AML-193 (cell line): ENCODE measurements at regions not wholly inside any gene's neighbourhood (a gene's known extent, or its start where the extent isn't known, plus 50 kb on each side); places are given as distances from the start of the nearest gene placed in this dataset.

ENCODE experiments used
- DNase-seq, 2 experiments: peaks; one replicate each; lab custom pipeline; 2025; lab: John Stamatoyannopoulos, UW

DNA sequence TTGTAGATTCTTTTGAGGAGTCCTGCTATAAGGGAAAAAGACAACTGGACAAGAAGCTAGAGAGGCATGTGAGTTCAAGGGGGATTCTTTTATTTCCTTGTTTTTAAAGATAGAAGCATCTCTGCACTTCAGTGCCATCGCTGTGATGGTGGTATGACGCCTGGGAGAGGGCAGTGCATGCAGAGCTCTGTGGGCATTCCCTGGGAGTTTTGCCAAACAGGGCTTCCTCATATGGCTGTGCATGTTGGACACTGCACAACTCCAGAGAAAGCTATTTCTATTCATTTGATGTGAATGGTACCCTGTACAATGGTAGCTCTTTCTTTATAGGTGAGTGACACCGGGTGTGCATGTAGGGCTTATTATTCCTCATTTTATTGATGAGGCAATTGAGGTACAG, 599.5 kb upstream of the DPP6 start:
- DNase-seq, result no peak

- no peak for DNase-seq
Observed at GRCh38 chr7:153454306-153454705, 597.9 kb upstream of the DPP6 start.

DNA sequence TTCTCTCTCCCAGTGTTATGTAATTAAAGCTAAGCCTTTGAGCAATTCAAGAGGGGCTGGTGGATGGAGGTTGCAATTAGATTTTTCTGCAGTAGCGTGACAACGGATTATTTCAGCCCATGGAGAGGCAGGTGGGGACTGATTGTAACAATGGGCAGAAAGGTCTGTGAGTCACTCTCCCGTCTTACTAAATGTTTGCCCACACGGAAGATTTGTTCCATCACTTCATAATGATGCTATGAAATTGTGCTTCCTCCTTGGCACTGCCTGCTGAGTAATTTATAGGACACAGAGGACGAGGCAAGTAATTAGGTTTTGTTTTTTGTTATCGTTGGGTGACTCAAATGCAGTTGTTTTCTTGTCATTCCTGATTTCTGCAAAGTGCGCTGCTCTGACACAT, 594.5 kb upstream of the DPP6 start:
- no peak for DNase-seq

DNA sequence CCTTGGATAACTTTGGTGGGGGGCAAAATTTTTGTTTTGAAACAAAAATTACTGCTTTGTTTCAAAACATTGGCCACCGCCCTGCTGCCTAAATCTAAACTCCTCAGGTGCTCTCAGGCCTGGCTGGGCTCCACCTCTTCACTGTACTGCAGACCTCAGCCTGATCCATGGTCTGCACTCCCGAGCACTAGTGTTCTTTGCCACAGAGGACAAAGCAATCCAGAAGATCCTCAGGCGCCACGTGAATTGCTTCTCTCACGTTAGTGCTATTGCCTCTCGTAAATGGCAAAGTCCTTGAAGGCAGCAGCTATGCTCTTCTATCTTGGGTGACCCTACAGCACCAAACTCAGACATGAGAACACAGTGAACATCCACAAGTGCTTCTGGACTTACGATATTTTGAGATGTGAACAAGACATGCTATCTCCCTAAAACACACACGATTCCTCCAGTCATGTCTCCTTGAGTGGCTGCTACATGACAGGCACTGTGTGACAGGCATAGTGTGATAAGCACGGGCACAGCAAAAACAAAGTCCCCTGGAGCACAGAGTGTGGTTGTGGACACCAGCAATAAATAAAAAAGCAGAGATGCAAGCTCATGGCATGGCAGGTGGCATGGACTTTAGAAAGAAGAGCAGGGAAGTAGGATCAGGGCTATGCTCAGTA, 582.1 kb upstream of the DPP6 start:
- DNase-seq, result no peak

DNA sequence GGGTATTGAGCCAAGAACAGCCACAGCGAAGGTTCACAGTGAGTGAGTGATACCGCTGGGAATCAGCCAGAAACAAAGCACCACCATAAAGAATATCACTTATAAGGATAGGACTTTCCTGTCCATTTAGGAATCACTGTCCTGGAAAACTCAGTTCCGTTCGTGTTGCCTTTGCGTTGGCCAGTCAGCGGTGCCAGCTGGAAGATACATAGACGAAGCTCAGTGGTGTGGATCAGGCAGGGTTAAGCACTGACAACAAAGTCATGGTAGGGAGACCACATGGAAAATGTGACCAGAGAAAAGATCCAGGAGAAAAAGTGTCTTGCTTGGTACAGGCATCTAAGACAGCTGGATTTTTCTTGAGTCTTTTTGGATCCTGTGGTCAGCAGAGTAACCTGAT, 579.7 kb upstream of the DPP6 start:
- no peak for DNase-seq

- DNase-seq, result no peak
Observed at GRCh38 chr7:153473185-153473584, 579.0 kb upstream of the DPP6 start.

DNA sequence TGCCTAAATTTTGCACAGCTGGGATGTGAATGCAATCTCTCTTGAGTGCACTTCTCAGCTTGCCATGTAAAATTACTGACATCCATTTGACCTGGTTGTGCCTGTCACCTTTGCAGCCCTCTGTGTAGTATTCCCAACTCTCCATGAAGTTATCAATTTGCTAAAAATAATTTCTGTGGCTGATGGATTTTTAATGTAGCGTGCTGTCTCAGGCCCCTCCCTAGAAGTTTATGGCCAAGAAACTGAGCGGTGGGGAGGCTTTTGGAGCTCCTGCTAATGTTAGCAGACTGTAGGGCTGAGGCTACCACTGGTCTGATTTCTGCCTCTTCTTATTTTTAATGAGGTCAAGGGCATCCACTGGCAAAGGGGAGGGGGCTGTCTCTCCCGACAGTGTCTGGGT, 577.0 kb upstream of the DPP6 start:
- DNase-seq, result no peak

GRCh38 chr7:153476166-153476565, 576.0 kb upstream of the DPP6 start:
- no peak for DNase-seq

GRCh38 chr7:153496257-153496656, 555.9 kb upstream of the DPP6 start:
- no peak for DNase-seq

DNA sequence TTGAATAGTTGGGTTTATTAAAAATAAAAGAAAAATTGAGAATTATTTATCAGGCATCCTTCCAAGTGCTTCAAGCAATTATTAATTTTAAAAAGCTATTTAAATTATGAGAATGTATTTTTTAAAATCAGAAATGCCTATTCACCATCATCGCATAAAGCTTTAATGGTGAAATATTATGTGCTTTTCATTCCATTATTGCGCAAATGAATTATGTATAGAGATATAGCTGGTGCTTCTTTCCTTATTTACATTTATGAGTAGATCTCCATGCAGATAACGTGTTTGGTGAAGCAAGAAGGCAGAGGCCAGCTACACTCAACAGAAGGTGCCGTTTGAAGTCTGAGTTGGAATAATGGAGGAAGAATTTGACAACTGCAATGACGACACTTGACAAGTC, 549.1 kb upstream of the DPP6 start:
- DNase-seq, result no peak

- DNase-seq, result no peak
Observed at GRCh38 chr7:153504288-153505075, 547.7 kb upstream of the DPP6 start.

DNA sequence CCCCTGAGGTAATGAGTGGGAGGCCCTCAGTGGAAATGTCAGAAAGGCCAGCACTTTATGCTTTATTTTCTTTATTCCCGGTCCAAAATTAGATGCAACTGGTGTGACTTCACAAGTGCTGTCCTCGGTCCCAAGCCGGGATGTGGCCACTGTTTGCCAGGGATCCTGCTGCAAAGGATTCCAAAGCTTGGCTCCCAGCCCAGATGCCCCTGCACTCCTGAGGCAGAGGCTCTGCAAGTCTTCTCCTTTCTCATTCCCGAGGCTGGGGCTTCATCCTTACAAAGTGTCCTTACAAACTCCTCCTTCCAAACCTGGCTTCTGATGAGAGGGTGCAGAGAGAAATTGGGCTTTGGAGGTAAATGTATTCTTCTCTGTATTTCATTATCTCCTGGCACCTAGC, 544.3 kb upstream of the DPP6 start:
- no peak for DNase-seq

- DNase-seq, result no peak
Observed at GRCh38 chr7:153509768-153510167, 542.4 kb upstream of the DPP6 start.

DNA sequence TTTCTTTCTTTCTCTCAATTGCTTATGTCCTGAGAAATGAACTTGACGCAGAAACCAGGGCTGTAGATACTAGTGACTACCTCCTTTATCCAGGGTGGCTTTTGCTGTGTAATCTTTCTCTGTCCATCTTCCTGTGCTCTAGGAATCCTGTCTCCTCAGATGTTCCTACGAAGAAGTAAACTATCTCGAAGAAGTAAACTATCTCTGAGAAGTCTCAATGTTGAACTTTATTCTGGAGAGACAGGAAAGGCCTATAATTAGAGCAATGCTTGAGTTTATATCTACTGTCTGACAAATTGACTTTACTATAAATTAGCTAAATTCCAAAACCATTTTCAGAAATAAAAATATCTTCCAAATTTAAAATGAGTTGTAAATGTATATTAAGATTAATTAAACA, 541.5 kb upstream of the DPP6 start:
- DNase-seq, result no peak

DNA sequence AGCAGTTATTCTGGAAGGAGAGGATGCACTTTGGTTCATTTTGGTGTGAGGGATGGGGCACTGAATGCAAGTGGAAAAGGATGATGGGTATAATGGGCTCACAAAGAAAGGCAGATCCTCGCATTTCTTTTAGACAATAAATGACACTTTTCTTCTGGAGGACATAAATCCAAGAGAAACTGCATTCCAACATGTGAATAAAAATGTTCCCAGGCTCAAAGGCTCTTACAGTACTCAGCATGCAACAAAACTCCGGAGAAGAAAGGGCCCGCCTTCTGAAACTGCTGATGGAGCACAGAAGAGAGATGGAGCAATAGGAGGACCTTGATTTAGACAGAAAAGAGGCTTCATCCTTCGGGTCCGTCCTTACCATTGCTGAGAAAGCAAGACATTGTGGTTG, 538.2 kb upstream of the DPP6 start:
- DNase-seq, result no peak

- no peak for DNase-seq
Observed at GRCh38 chr7:153515359-153515758, 536.8 kb upstream of the DPP6 start.

GRCh38 chr7:153518201-153518984, 533.8 kb upstream of the DPP6 start:
- no peak for DNase-seq

DNA sequence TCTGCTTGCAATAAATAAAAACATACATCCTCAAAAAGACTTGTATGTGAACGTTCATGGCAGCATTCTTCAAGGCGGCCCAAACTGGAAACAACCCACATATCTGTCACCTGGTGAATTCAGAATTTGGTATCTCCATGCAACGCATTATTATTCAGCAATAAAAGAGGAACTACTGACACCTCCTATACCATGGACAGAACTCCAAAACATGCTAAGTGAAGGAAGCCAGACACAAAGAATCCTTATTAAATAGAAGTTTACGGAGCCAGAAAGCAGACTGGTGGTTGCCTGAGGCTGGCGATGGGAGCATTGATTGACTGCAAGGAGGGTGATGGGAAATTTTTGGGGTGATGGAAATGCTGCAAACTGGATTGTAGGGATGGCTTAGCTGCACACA, 530.8 kb upstream of the DPP6 start:
- DNase-seq, result no peak

GRCh38 chr7:153522261-153522660, 529.9 kb upstream of the DPP6 start:
- no peak for DNase-seq

GRCh38 chr7:153523320-153524015, 528.7 kb upstream of the DPP6 start:
- no peak for DNase-seq

GRCh38 chr7:153524070-153524601, 528.1 kb upstream of the DPP6 start:
- DNase-seq, result no peak

GRCh38 chr7:153529100-153529499, 523.1 kb upstream of the DPP6 start:
- DNase-seq, result no peak
